Parathyroid adenoma (tissue), 2 donors: ENCODE measurements at regions not wholly inside any gene's neighbourhood (a gene's known extent, or its start where the extent isn't known, plus 50 kb on each side); places are given as distances from the start of the nearest gene placed in this dataset.

Experiments
- H2AFZ ChIP-seq: fragments of 300-600 bp; sonication (generic); one replicate; pipeline ENCODE4 v1.7.0; 2017; ENCODE audit warnings: antibody characterized with exemption, mild to moderate bottlenecking
- H3K27ac ChIP-seq: fragments of 300-600 bp; sonication (generic); one replicate; pipeline ENCODE4 v1.7.0; 2017
- H3K27me3 ChIP-seq: fragments of 300-600 bp; sonication (generic); one replicate; pipeline ENCODE4 v1.7.0; 2017; ENCODE audit warnings: low read length; ENCODE audit not compliant: control insufficient read depth, insufficient read depth
- H3K36me3 ChIP-seq: fragments of 300-600 bp; sonication (generic); one replicate; pipeline ENCODE4 v1.7.0; 2017; ENCODE audit warnings: low read length; ENCODE audit not compliant: control insufficient read depth, insufficient read depth
- H3K4me1 ChIP-seq: fragments of 300-600 bp; sonication (generic); one replicate; pipeline ENCODE4 v1.7.0; 2017; ENCODE audit warnings: control low read depth
- H3K4me2 ChIP-seq: fragments of 300-600 bp; sonication (generic); one replicate; pipeline ENCODE4 v1.7.0; 2017; ENCODE audit warnings: low read length
- H3K4me3 ChIP-seq: fragments of 300-600 bp; sonication (generic); one replicate; pipeline ENCODE4 v1.7.0; 2017; ENCODE audit warnings: low read depth, low read length
- H3K79me2 ChIP-seq: fragments of 300-600 bp; sonication (generic); one replicate; pipeline ENCODE4 v1.7.0; 2017; ENCODE audit warnings: control low read depth
- H3K9ac ChIP-seq: fragments of 300-600 bp; sonication (generic); one replicate; pipeline ENCODE4 v1.7.0; 2017; ENCODE audit warnings: mild to moderate bottlenecking
- H3K9me3 ChIP-seq: fragments of 300-600 bp; sonication (generic); one replicate; pipeline ENCODE4 v1.7.0; 2017; ENCODE audit warnings: low read length; ENCODE audit not compliant: control insufficient read depth
- CTCF ChIP-seq: fragments of 300-600 bp; sonication (generic); IDR thresholded peaks from one replicate; pipeline ENCODE4 v1.7.0; 2017; ENCODE audit warnings: antibody characterized with exemption, mild to moderate bottlenecking
- donor health status: primary hyperparathyroidism.

- Histone ChIP-seq H3K4me3 (no peak overlapping the region), H3K27me3 (no peaks in the 10 kb centered on the region)
- no peak for TF ChIP-seq CTCF
Observed at GRCh38 chr22:47320560-47320959, 558.1 kb downstream of the TBC1D22A start.

GRCh38 chr22:47318041-47318737 is 555.7 kb downstream of the TBC1D22A start:
- Histone ChIP-seq H3K9ac (no peak overlapping the region), H3K4me1 (no peaks in the 10 kb centered on the region), H3K36me3 (no peaks in the 10 kb centered on the region), H3K27ac (no peak overlapping the region), H3K27me3 (no peaks in the 10 kb centered on the region), H3K4me2 (no peak overlapping the region), H3K9me3 (peaks cover 4% of the 10 kb centered on the region), H2AFZ (no peak overlapping the region), H3K4me3 (no peak overlapping the region), H3K79me2 (no peaks in the 10 kb centered on the region)
- no peak for TF ChIP-seq CTCF

More at GRCh38 chr22:47320560-47320959, 558.1 kb downstream of the TBC1D22A start:
- Histone ChIP-seq H3K79me2 (no peaks in the 10 kb centered on the region), H3K36me3 (no peaks in the 10 kb centered on the region), H3K9ac (no peak overlapping the region), H3K4me1 (no peaks in the 10 kb centered on the region), H3K4me2 (no peak overlapping the region), H3K27ac (no peak overlapping the region), H3K9me3 (peaks cover 4% of the 10 kb centered on the region), H2AFZ (no peak overlapping the region)

GRCh38 chr22:47315862-47316419 is 553.5 kb downstream of the TBC1D22A start:
- Histone ChIP-seq H3K9ac (no peak overlapping the region), H3K79me2 (no peaks in the 10 kb centered on the region), H3K27me3 (no peaks in the 10 kb centered on the region), H3K36me3 (no peaks in the 10 kb centered on the region), H3K4me3 (no peak overlapping the region), H2AFZ (no peak overlapping the region), H3K9me3 (peaks cover 3% of the 10 kb centered on the region), H3K27ac (no peak overlapping the region), H3K4me1 (no peaks in the 10 kb centered on the region), H3K4me2 (no peak overlapping the region)
- TF ChIP-seq CTCF, result no peak

- TF ChIP-seq CTCF, result no peak
- H3K27ac ChIP-seq, result no peak overlapping the region
- H3K4me3 ChIP-seq, result no peak overlapping the region
Observed at GRCh38 chr22:47310601-47311000, 548.2 kb downstream of the TBC1D22A start.

GRCh38 chr22:47309946-47310345 is 547.5 kb downstream of the TBC1D22A start:
- TF ChIP-seq CTCF, result no peak
- no peak overlapping the region for H3K4me2 ChIP-seq
- no peaks in the 10 kb centered on the region for H3K79me2 ChIP-seq
- H3K27me3 ChIP-seq, result no peaks in the 10 kb centered on the region
- H3K36me3 ChIP-seq, result no peaks in the 10 kb centered on the region
- no peaks in the 10 kb centered on the region for H3K4me1 ChIP-seq
- H2AFZ ChIP-seq, result no peak overlapping the region
- no peak overlapping the region for H3K4me3 ChIP-seq
- H3K9ac ChIP-seq, result no peak overlapping the region
- no peak overlapping the region for H3K27ac ChIP-seq
- H3K9me3 ChIP-seq, result no peaks in the 10 kb centered on the region

More at GRCh38 chr22:47310601-47311000, 548.2 kb downstream of the TBC1D22A start:
- no peak overlapping the region for H3K9ac ChIP-seq
- H3K27me3 ChIP-seq, result no peaks in the 10 kb centered on the region
- no peaks in the 10 kb centered on the region for H3K9me3 ChIP-seq
- H2AFZ ChIP-seq, result no peak overlapping the region
- no peaks in the 10 kb centered on the region for H3K36me3 ChIP-seq
- no peaks in the 10 kb centered on the region for H3K79me2 ChIP-seq
- H3K4me2 ChIP-seq, result no peak overlapping the region
- no peaks in the 10 kb centered on the region for H3K4me1 ChIP-seq
